SK-N-SH treated with all-trans-retinoic acid at 6 μM for 48 hours (cell line): ENCODE measurements at regions not wholly inside any gene's neighbourhood (a gene's known extent, or its start where the extent isn't known, plus 50 kb on each side); places are given as distances from the start of the nearest gene placed in this dataset.

Experiments
- ATAC-seq: fragments of 200-7000 bp; cut with Tn5 transposase; 3 replicates; pipeline ENCODE4 v1.9.1; 2020; ENCODE audit warnings: mild to moderate bottlenecking, moderate library complexity
- ARNTL ChIP-seq: fragments of 450-650 bp; formaldehyde crosslinking; IDR thresholded peaks from 2 replicates; pipeline ENCODE4 v1.5.0; 2020; ENCODE audit warnings: low read depth, mild to moderate bottlenecking, moderate library complexity, borderline replicate concordance
- BACH2 ChIP-seq: fragments of 250-450 bp; sonication (Bioruptor Pico); IDR thresholded peaks from 2 replicates; pipeline ENCODE4 v1.9.0; 2021; ENCODE audit warnings: mild to moderate bottlenecking, borderline replicate concordance
- CSDC2 ChIP-seq: fragments of 250-450 bp; sonication (Bioruptor Pico); IDR thresholded peaks from 2 replicates; pipeline ENCODE4 v1.5.0; 2020; ENCODE audit warnings: mild to moderate bottlenecking, moderate library complexity
- GLIS3 ChIP-seq: fragments of 250-450 bp; sonication (Bioruptor Pico); IDR thresholded peaks from 2 replicates; pipeline ENCODE4 v1.5.0; 2020; ENCODE audit warnings: mild to moderate bottlenecking, moderate library complexity
- ISL1 ChIP-seq: fragments of 250-450 bp; sonication (Bioruptor Pico); IDR thresholded peaks from 2 replicates; pipeline ENCODE4 v2.1.2; 2022; ENCODE audit warnings: mild to moderate bottlenecking, moderate library complexity
- PPARA ChIP-seq: fragments of 250-450 bp; sonication (Bioruptor Pico); IDR thresholded peaks from 2 replicates; pipeline ENCODE4 v1.5.0; 2020; ENCODE audit warnings: mild to moderate bottlenecking, borderline replicate concordance
- SNAI2 ChIP-seq: fragments of 250-450 bp; sonication (Bioruptor Pico); IDR thresholded peaks from 2 replicates; pipeline ENCODE4 v1.5.0; 2020; ENCODE audit warnings: mild to moderate bottlenecking, moderate library complexity
- TOX ChIP-seq: fragments of 250-450 bp; sonication (Bioruptor Pico); IDR thresholded peaks from 2 replicates; pipeline ENCODE4 v1.8.0; 2021; ENCODE audit warnings: mild to moderate bottlenecking, moderate library complexity, borderline replicate concordance
- ZFP3 ChIP-seq: fragments of 250-450 bp; sonication (Bioruptor Pico); IDR thresholded peaks from 2 replicates; pipeline ENCODE4 v1.5.0; 2020; ENCODE audit warnings: mild to moderate bottlenecking, moderate library complexity
- ZFP30 ChIP-seq: fragments of 450-650 bp; formaldehyde crosslinking; IDR thresholded peaks from 2 replicates; pipeline ENCODE4 v1.5.0; 2022; ENCODE audit warnings: mild to moderate bottlenecking, moderate library complexity
- ZNF565 ChIP-seq: fragments of 450-650 bp; formaldehyde crosslinking; conservative IDR thresholded peaks from 2 replicates; pipeline ENCODE4 v1.5.0; 2020; ENCODE audit warnings: low read depth, mild to moderate bottlenecking, moderate library complexity
- ZNF70 ChIP-seq: fragments of 450-650 bp; formaldehyde crosslinking; IDR thresholded peaks from 2 replicates; pipeline ENCODE4 v1.5.0; 2020; ENCODE audit warnings: mild to moderate bottlenecking, moderate library complexity
- ZNF8 ChIP-seq: fragments of 450-650 bp; formaldehyde crosslinking; IDR thresholded peaks from 2 replicates; pipeline ENCODE4 v1.5.0; 2020; ENCODE audit warnings: mild to moderate bottlenecking, moderate library complexity
- TF ChIP-seq, protein P1 (sequence below): fragments of 250-450 bp; sonication (Bioruptor Pico); IDR thresholded peaks from 2 replicates; pipeline ENCODE4 v1.8.0; 2021; ENCODE audit warnings: low read depth, mild to moderate bottlenecking, moderate library complexity, borderline replicate concordance
- TF ChIP-seq, protein P2 (sequence below): fragments of 250-450 bp; sonication (Bioruptor Pico); IDR thresholded peaks from 2 replicates; pipeline ENCODE4 v1.8.0; 2020; ENCODE audit warnings: mild to moderate bottlenecking, moderate library complexity, borderline replicate concordance
- TF ChIP-seq, protein P3 (sequence below): fragments of 250-450 bp; sonication (Bioruptor Pico); IDR thresholded peaks from 2 replicates; pipeline ENCODE4 v1.5.1; 2021; ENCODE audit warnings: mild to moderate bottlenecking, moderate library complexity
- TF ChIP-seq, protein P4 (sequence below): fragments of 250-450 bp; sonication (Bioruptor Pico); IDR thresholded peaks from 2 replicates; pipeline ENCODE4 v1.5.0; 2020; ENCODE audit warnings: mild to moderate bottlenecking, moderate library complexity

DNA sequence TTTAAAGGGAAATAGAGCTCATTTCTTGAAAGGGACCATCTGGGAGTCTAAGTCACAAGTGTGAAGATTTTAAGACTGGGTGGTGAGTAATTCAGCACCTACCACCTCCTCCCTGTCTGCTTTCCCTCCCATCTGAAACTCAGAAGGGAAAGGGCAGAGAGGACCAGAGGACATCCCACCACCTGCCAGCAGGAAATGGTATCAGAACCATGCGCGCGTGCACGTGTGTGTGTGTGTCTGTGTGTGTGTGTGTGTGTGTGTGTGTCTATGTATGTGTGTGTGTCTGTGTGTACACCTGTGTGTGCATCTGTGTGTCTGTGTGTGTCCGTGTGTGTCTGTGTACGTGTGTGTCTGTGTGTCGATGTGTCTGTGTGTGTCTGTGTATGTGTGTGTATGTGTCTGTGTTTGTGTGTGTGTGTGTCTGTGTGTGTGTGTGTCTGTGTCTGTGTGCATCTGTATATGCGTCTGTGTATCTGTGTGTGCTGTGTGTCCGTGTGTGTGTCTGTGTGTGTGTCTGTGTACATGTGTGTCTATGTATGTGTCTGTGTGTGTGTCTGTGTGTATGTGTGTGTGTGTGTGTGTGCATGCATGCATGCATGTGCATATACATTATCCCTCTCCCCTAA lies 76.8 kb downstream of the ZFP36L2 start:
- no peak for ATAC-seq

DNA sequence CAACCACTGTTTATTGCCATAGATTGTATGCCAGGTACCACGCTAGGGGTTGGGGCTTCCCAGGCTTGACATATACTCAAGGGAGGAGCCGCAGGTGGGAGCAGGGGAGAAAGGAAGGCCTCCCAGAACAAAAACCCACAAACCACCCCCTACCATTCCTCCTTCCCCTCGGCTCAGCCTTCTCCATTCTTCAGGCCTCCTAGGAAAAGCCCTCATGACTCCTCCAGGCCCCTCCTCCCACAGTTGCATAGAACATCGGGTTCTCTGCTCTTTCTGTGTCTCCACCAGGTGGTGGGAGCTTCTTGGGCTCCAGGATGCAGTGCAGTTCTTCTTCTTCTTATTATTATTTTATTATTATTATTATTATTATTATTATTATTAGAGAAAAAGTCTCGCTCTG lies 80.3 kb downstream of the ZFP36L2 start:
- ATAC-seq, result no peak
- TF ChIP-seq, protein P1, sequence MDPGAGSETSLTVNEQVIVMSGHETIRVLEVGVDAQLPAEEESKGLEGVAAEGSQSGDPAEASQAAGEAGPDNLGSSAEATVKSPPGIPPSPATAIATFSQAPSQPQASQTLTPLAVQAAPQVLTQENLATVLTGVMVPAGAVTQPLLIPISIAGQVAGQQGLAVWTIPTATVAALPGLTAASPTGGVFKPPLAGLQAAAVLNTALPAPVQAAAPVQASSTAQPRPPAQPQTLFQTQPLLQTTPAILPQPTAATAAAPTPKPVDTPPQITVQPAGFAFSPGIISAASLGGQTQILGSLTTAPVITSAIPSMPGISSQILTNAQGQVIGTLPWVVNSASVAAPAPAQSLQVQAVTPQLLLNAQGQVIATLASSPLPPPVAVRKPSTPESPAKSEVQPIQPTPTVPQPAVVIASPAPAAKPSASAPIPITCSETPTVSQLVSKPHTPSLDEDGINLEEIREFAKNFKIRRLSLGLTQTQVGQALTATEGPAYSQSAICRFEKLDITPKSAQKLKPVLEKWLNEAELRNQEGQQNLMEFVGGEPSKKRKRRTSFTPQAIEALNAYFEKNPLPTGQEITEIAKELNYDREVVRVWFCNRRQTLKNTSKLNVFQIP (CRISPR knock-in tag), result no peak
- TF ChIP-seq ZNF565 (CRISPR knock-in tag) (no peak), GLIS3 (no peak), ZNF8 (no peak), ZFP30 (CRISPR knock-in tag) (no peak), CSDC2 (CRISPR knock-in tag) (no peak), ZNF70 (CRISPR knock-in tag) (no peak), ISL1 (no peak)
- TF ChIP-seq, protein P2, sequence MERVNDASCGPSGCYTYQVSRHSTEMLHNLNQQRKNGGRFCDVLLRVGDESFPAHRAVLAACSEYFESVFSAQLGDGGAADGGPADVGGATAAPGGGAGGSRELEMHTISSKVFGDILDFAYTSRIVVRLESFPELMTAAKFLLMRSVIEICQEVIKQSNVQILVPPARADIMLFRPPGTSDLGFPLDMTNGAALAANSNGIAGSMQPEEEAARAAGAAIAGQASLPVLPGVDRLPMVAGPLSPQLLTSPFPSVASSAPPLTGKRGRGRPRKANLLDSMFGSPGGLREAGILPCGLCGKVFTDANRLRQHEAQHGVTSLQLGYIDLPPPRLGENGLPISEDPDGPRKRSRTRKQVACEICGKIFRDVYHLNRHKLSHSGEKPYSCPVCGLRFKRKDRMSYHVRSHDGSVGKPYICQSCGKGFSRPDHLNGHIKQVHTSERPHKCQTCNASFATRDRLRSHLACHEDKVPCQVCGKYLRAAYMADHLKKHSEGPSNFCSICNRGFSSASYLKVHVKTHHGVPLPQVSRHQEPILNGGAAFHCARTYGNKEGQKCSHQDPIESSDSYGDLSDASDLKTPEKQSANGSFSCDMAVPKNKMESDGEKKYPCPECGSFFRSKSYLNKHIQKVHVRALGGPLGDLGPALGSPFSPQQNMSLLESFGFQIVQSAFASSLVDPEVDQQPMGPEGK (CRISPR knock-in tag), result no peak
- TF ChIP-seq, protein P3, sequence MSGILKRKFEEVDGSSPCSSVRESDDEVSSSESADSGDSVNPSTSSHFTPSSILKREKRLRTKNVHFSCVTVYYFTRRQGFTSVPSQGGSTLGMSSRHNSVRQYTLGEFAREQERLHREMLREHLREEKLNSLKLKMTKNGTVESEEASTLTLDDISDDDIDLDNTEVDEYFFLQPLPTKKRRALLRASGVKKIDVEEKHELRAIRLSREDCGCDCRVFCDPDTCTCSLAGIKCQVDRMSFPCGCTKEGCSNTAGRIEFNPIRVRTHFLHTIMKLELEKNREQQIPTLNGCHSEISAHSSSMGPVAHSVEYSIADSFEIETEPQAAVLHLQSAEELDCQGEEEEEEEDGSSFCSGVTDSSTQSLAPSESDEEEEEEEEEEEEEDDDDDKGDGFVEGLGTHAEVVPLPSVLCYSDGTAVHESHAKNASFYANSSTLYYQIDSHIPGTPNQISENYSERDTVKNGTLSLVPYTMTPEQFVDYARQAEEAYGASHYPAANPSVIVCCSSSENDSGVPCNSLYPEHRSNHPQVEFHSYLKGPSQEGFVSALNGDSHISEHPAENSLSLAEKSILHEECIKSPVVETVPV (CRISPR knock-in tag), result no peak
- TF ChIP-seq, protein P4, sequence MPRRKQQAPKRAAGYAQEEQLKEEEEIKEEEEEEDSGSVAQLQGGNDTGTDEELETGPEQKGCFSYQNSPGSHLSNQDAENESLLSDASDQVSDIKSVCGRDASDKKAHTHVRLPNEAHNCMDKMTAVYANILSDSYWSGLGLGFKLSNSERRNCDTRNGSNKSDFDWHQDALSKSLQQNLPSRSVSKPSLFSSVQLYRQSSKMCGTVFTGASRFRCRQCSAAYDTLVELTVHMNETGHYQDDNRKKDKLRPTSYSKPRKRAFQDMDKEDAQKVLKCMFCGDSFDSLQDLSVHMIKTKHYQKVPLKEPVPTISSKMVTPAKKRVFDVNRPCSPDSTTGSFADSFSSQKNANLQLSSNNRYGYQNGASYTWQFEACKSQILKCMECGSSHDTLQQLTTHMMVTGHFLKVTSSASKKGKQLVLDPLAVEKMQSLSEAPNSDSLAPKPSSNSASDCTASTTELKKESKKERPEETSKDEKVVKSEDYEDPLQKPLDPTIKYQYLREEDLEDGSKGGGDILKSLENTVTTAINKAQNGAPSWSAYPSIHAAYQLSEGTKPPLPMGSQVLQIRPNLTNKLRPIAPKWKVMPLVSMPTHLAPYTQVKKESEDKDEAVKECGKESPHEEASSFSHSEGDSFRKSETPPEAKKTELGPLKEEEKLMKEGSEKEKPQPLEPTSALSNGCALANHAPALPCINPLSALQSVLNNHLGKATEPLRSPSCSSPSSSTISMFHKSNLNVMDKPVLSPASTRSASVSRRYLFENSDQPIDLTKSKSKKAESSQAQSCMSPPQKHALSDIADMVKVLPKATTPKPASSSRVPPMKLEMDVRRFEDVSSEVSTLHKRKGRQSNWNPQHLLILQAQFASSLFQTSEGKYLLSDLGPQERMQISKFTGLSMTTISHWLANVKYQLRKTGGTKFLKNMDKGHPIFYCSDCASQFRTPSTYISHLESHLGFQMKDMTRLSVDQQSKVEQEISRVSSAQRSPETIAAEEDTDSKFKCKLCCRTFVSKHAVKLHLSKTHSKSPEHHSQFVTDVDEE, result no peak

More for the DNA sequence above, 76.8 kb downstream of the ZFP36L2 start:
- TF ChIP-seq ZFP3 (CRISPR knock-in tag) (no peak), TOX (CRISPR knock-in tag) (no peak)
- TF ChIP-seq, protein P4, result no peak

DNA sequence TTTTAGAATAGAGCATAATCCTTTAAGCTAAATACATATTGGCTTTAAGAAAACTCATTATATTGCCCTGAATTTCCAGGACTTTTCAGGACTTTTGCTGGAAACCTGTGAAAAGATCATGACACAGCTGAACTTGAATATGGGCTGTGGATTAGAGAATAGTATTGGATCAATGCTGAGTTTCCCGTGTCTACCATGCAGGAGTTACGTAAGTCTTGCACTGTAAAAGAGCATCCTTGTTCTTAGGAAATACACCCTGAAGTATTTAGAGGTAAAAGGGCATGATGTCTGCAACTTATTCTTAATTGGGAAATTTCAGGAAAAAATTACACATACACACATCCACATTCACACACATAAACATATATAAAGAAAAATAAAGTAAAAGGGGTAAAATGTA lies 82.1 kb downstream of the ZFP36L2 start:
- ATAC-seq, result no peak
- TF ChIP-seq, protein P1 (CRISPR knock-in tag), result no peak
- TF ChIP-seq ZNF565 (CRISPR knock-in tag) (no peak), TOX (CRISPR knock-in tag) (no peak), SNAI2 (CRISPR knock-in tag) (no peak), PPARA (CRISPR knock-in tag) (no peak), BACH2 (CRISPR knock-in tag) (no peak), ARNTL (CRISPR knock-in tag) (no peak), ZNF70 (CRISPR knock-in tag) (no peak), ZNF8 (no peak), CSDC2 (CRISPR knock-in tag) (no peak)
- TF ChIP-seq, protein P2 (CRISPR knock-in tag), result no peak
